Erythroblast (primary cell): ENCODE measurements at regions not wholly inside any gene's neighbourhood (a gene's known extent, or its start where the extent isn't known, plus 50 kb on each side); places are given as distances from the start of the nearest gene placed in this dataset.

Experiments
- GATA1 ChIP-seq: IDR thresholded peaks from 2 replicates; pipeline ENCODE4 v1.6.1; 2011; ENCODE audit warnings: low read depth, mild to moderate bottlenecking, control low read depth, low read length, moderate library complexity
- POLR2A ChIP-seq: IDR thresholded peaks from 2 replicates; pipeline ENCODE4 v1.6.1; 2011; ENCODE audit warnings: mild to moderate bottlenecking, low read length

DNA sequence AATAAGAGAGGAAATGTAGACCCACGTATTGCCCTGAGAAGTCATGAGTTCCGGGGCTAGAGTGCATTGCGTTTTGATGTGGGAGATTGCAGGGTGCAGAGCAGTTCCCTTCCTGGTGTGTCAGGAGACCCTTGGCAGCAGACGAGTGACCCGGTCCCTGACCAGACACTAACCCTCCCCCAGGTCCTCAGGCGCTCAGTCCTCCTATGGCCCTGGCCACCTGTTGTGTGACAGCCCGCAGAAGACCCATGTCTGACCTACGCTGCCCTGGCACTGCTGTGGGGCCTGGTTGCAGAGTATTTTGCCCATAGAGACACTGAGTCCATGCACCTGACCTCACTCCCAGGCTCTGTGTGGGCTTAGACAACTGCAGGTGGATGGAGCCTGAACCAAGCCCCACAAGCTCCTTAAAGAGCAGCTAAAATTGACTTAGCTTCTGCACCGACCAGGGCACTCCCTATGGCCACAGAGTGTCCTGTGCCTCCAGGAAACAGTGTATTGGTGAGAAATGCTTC, 833.8 kb downstream of the TBC1D22A start:
- TF ChIP-seq POLR2A, result no peak
- no peak for TF ChIP-seq GATA1
